Upper lobe of left lung (tissue), 6 donors: ENCODE measurements at regions not wholly inside any gene's neighbourhood (a gene's known extent, or its start where the extent isn't known, plus 50 kb on each side); places are given as distances from the start of the nearest gene placed in this dataset.

ENCODE experiments used
- ATAC-seq, 2 donors: fragments of 200-7000 bp; cut with Tn5 transposase; one replicate each; pipeline ENCODE4 v1.9.1; 2022; ENCODE audit warnings: mild to moderate bottlenecking in 2 of 2, moderate library complexity in 2 of 2; ENCODE audit not compliant: low FRiP score in 2 of 2
- DNase-seq, 2 donors: peaks; one replicate each; pipeline ENCODE4 v3.0.0-alpha.2; 2019 to 2020
- H3K27ac ChIP-seq, 4 donors: fragments of 200-600 bp; sonication (generic); one replicate each; pipeline ENCODE4 v1.5.1; 2016 to 2019
- H3K27me3 ChIP-seq, 4 donors: fragments of 200-600 bp; sonication (generic); one replicate each; pipeline ENCODE4 v1.5.1; 2017 to 2019
- H3K36me3 ChIP-seq, 4 donors: fragments of 200-600 bp; sonication (generic); one replicate each; pipeline ENCODE4 v1.5.1; 2016 to 2019
- H3K4me1 ChIP-seq, 4 donors: fragments of 200-600 bp; sonication (generic); one replicate each; pipeline ENCODE4 v1.5.1; 2018 to 2019
- H3K4me3 ChIP-seq, 4 donors: fragments of 200-600 bp; sonication (generic); one replicate each; pipeline ENCODE4 v1.5.1; 2017 to 2019; ENCODE audit warnings: mild to moderate bottlenecking in 2 of 4, moderate library complexity in 1 of 4
- H3K9me3 ChIP-seq, 4 donors: fragments of 200-600 bp; sonication (generic); one replicate each; pipeline ENCODE4 v1.5.1; 2018 to 2019
- CTCF ChIP-seq, 6 experiments: fragments of 450-650 bp in 4 of 6; fragments of 200-600 bp in 2 of 6; sonication (generic) in 2 of 6; IDR thresholded peaks; one replicate each; pipeline ENCODE4 v1.5.1; 2016 to 2019; ENCODE audit warnings: antibody characterized with exemption in 6 of 6
- EP300 ChIP-seq, 4 donors: sonication (generic); formaldehyde crosslinking; IDR thresholded peaks; one replicate each; pipeline ENCODE4 v1.5.1; 2017; ENCODE audit warnings: antibody characterized with exemption in 4 of 4, control low read depth in 2 of 4
- POLR2A ChIP-seq, 4 donors: fragments of 450-650 bp; IDR thresholded peaks; one replicate each; pipeline ENCODE4 v1.5.1; 2016 to 2017; ENCODE audit warnings: antibody characterized with exemption in 4 of 4, mild to moderate bottlenecking in 2 of 4
- POLR2AphosphoS5 ChIP-seq, 2 donors: sonication (generic); formaldehyde crosslinking; IDR thresholded peaks; one replicate each; pipeline ENCODE4 v1.5.1; 2017; ENCODE audit warnings: antibody characterized with exemption in 2 of 2
- WGBS, 2 donors: methylation state at CpG; one replicate each; pipeline ENCODE4 v1.1.5; 2017 to 2018; 5-methylcytosine and 5-hydroxymethylcytosine counted together
- donor health status: DM: no; HTN: no; CAD: no; lungs with moderate emphysema.
- donor health status: DM: no; HTN: yes; CAD: no; lungs with severe emphysema.

- H3K27me3 ChIP-seq: no peaks in the 10 kb centered on the region
- DNase-seq (no peak), ATAC-seq (no peak)
- no peak overlapping the region for H3K4me3 ChIP-seq
- no peaks in the 10 kb centered on the region for H3K4me1 ChIP-seq
- no peaks in the 10 kb centered on the region for H3K9me3 ChIP-seq
- WGBS, 2 donors: 86 to 93% methylated on average over 4 of the region's 4 CpGs
- H3K27ac ChIP-seq: no peak overlapping the region
- no peaks in the 10 kb centered on the region for H3K36me3 ChIP-seq
- TF ChIP-seq CTCF (IDR thresholded peaks at IDR 0.05): no peak
- TF ChIP-seq POLR2AphosphoS5 (IDR thresholded peaks at IDR 0.05): no peak
- no peak for TF ChIP-seq EP300 (IDR thresholded peaks at IDR 0.05)
- no peak for TF ChIP-seq POLR2A (IDR thresholded peaks at IDR 0.05)
Observed at GRCh38 chr7:21011153-21011552, 224.5 kb upstream of the SP8 start.

GRCh38 chr7:21013765-21014539 lies 227.3 kb upstream of the SP8 start:
- Histone ChIP-seq H3K9me3 (no peaks in the 10 kb centered on the region), H3K27me3 (no peaks in the 10 kb centered on the region), H3K36me3 (no peaks in the 10 kb centered on the region), H3K4me1 (no peaks in the 10 kb centered on the region), H3K27ac (no peak overlapping the region), H3K4me3 (no peak overlapping the region)
- ATAC-seq: no peak
- no peak for TF ChIP-seq EP300 (IDR thresholded peaks at IDR 0.05)
- TF ChIP-seq POLR2A (IDR thresholded peaks at IDR 0.05): no peak
- TF ChIP-seq CTCF (IDR thresholded peaks at IDR 0.05): no peak
- TF ChIP-seq POLR2AphosphoS5 (IDR thresholded peaks at IDR 0.05): no peak
- WGBS, 2 donors: 78 to 88% methylated on average over 3 of the region's 3 CpGs
- no peak for DNase-seq

GRCh38 chr7:21020667-21021066 lies 234.0 kb upstream of the SP8 start:
- Histone ChIP-seq H3K9me3 (no peaks in the 10 kb centered on the region), H3K4me3 (no peak overlapping the region), H3K36me3 (no peaks in the 10 kb centered on the region), H3K27ac (no peak overlapping the region), H3K27me3 (no peaks in the 10 kb centered on the region), H3K4me1 (no peaks in the 10 kb centered on the region)
- 57% methylated on average over 2 of the region's 2 CpGs for WGBS, 2 donors
- no peak for TF ChIP-seq POLR2A (IDR thresholded peaks at IDR 0.05)
- TF ChIP-seq EP300 (IDR thresholded peaks at IDR 0.05): no peak
- TF ChIP-seq POLR2AphosphoS5 (IDR thresholded peaks at IDR 0.05): no peak
- no peak for TF ChIP-seq CTCF (IDR thresholded peaks at IDR 0.05)
- ATAC-seq (no peak), DNase-seq (no peak)

GRCh38 chr7:21023841-21024484 lies 237.3 kb upstream of the SP8 start:
- H3K36me3 ChIP-seq: no peaks in the 10 kb centered on the region
- WGBS, 2 donors: 61 to 63% methylated on average over 6 of the region's 6 CpGs
- H3K27ac ChIP-seq: no peak overlapping the region
- H3K4me3 ChIP-seq: no peak overlapping the region
- TF ChIP-seq POLR2A (IDR thresholded peaks at IDR 0.05) (no peak), CTCF (IDR thresholded peaks at IDR 0.05) (no peak), POLR2AphosphoS5 (IDR thresholded peaks at IDR 0.05) (no peak), EP300 (IDR thresholded peaks at IDR 0.05) (no peak)
- H3K4me1 ChIP-seq: peaks cover 0 to 6% (median 0%) of the 10 kb centered on the region in 4 donors
- no peaks in the 10 kb centered on the region for H3K9me3 ChIP-seq
- DNase-seq (no peak), ATAC-seq (no peak)
- H3K27me3 ChIP-seq: no peaks in the 10 kb centered on the region
